ENCODE measurements at regions not wholly inside any gene's neighbourhood (a gene's known extent, or its start where the extent isn't known, plus 50 kb on each side); places are given as distances from the start of the nearest gene placed in this dataset.

GRCh38 chr18:22544626-22545025, 126.9 kb upstream of the CTAGE1 start:
- DNase-seq (ENCODE audit: low spot score): no peak

- DNase-seq (ENCODE audit: low spot score): no peak
Observed at GRCh38 chr18:22545066-22545760, 127.5 kb upstream of the CTAGE1 start.

GRCh38 chr18:22546905-22547570, 129.3 kb upstream of the CTAGE1 start:
- DNase-seq (ENCODE audit: low spot score): no peak

GRCh38 chr18:22547807-22548561, 130.3 kb upstream of the CTAGE1 start:
- DNase-seq (ENCODE audit: low spot score): no peak

- DNase-seq (ENCODE audit: low spot score): no peak
Observed at GRCh38 chr18:22549260-22549937, 131.7 kb upstream of the CTAGE1 start.

- DNase-seq (ENCODE audit: low spot score): no peak
Observed at GRCh38 chr18:22550366-22550765, 132.7 kb upstream of the CTAGE1 start.

GRCh38 chr18:22550861-22551260, 133.1 kb upstream of the CTAGE1 start:
- DNase-seq (ENCODE audit: low spot score): no peak

- DNase-seq (ENCODE audit: low spot score): no peak
Observed at GRCh38 chr18:22551536-22552151, 133.9 kb upstream of the CTAGE1 start.

- DNase-seq (ENCODE audit: low spot score): no peak
Observed at GRCh38 chr18:22552254-22552653, 134.5 kb upstream of the CTAGE1 start.

- DNase-seq (ENCODE audit: low spot score): no peak
Observed at GRCh38 chr18:22552899-22553460, 135.3 kb upstream of the CTAGE1 start.

GRCh38 chr18:22556222-22557167, 138.8 kb upstream of the CTAGE1 start:
- no peak for DNase-seq (ENCODE audit: low spot score)

- DNase-seq (ENCODE audit: low spot score): no peak
Observed at GRCh38 chr18:22557168-22557941, 139.6 kb upstream of the CTAGE1 start.

- no peak for DNase-seq (ENCODE audit: low spot score)
Observed at GRCh38 chr18:22558945-22559385, 141.2 kb upstream of the CTAGE1 start.

GRCh38 chr18:22559414-22560274, 141.9 kb upstream of the CTAGE1 start:
- DNase-seq (ENCODE audit: low spot score): no peak

- DNase-seq (ENCODE audit: low spot score): no peak
Observed at GRCh38 chr18:22560275-22560610, 142.5 kb upstream of the CTAGE1 start.

- DNase-seq (ENCODE audit: low spot score): no peak
Observed at GRCh38 chr18:22560797-22561196, 143.1 kb upstream of the CTAGE1 start.

GRCh38 chr18:22563164-22563583, 145.5 kb upstream of the CTAGE1 start:
- peak; percentile 18 for DNase-seq (ENCODE audit: low spot score)

GRCh38 chr18:22564036-22564435, 146.3 kb upstream of the CTAGE1 start:
- DNase-seq (ENCODE audit: low spot score): no peak

Data from putamen (tissue), 1 donor.